Esophagus (tissue), 2 donors: ENCODE measurements at regions not wholly inside any gene's neighbourhood (a gene's known extent, or its start where the extent isn't known, plus 50 kb on each side); places are given as distances from the start of the nearest gene placed in this dataset.
"Not testable (repeated sequence)": the region's sequence is repeated elsewhere in the genome, so short reads cannot be mapped to it uniquely, and the experiment has no call there.

Source experiments
- H3K27ac ChIP-seq, 2 donors: one replicate each; pipeline ENCODE4 v1.5.1; 2013; ENCODE audit warnings: low read depth in 2 of 2, mild to moderate bottlenecking in 2 of 2, inconsistent platforms in 1 of 2, low read length in 1 of 2, moderate library complexity in 1 of 2
- H3K27me3 ChIP-seq, 2 donors: one replicate each; pipeline ENCODE4 v1.6.1; 2013; ENCODE audit warnings: low read length in 2 of 2, control low read depth in 1 of 2, mild to moderate bottlenecking in 1 of 2; ENCODE audit not compliant: insufficient read depth in 2 of 2, control insufficient read depth in 1 of 2
- H3K36me3 ChIP-seq, 2 donors: one replicate each; pipeline ENCODE4 v1.6.1; 2013; ENCODE audit warnings: low read length in 1 of 2; ENCODE audit not compliant: control insufficient read depth in 2 of 2, insufficient read depth in 2 of 2
- H3K4me1 ChIP-seq, 2 donors: one replicate each; pipeline ENCODE4 v1.6.1; 2013; ENCODE audit warnings: low read length in 1 of 2; ENCODE audit not compliant: control insufficient read depth in 2 of 2, insufficient read depth in 2 of 2
- H3K4me3 ChIP-seq, 2 donors: one replicate each; pipeline ENCODE4 v1.5.1; 2013; ENCODE audit warnings: low read length in 2 of 2, mild to moderate bottlenecking in 2 of 2, low read depth in 1 of 2, moderate library complexity in 1 of 2
- H3K9me3 ChIP-seq, 2 donors: one replicate each; pipeline ENCODE4 v1.6.1; 2013; ENCODE audit warnings: mild to moderate bottlenecking in 2 of 2, low read depth in 1 of 2, low read length in 1 of 2, moderate library complexity in 1 of 2; ENCODE audit not compliant: control insufficient read depth in 2 of 2, insufficient read depth in 1 of 2
- WGBS, 2 donors: extraction: QIAGEN DNeasy Blood & Tissue Kit; methylation state at CpG; one replicate each; pipeline ENCODE4 v1.1.7; 2013; 5-methylcytosine and 5-hydroxymethylcytosine counted together
- donor health status: healthy with polysubstance abuse.
- donor health status: Bipolar disorder and iron deficiency.

- Histone ChIP-seq H3K4me3 (no peak overlapping the region), H3K27ac (no peak overlapping the region), H3K9me3 (no peaks in the 10 kb centered on the region), H3K27me3 (no peaks in the 10 kb centered on the region), H3K36me3 (no peaks in the 10 kb centered on the region), H3K4me1 (no peaks in the 10 kb centered on the region)
- WGBS, 2 donors = 88 to 95% methylated on average over 1 of the region's 1 CpG
Measured at GRCh38 chr6:50958148-50958697, 139.6 kb downstream of the TFAP2B start.

- no peaks in the 10 kb centered on the region for H3K36me3 ChIP-seq
- no peaks in the 10 kb centered on the region for H3K4me1 ChIP-seq
- H3K9me3 ChIP-seq = no peaks in the 10 kb centered on the region
- H3K27me3 ChIP-seq = no peaks in the 10 kb centered on the region
- H3K27ac ChIP-seq = no peak overlapping the region
- WGBS, 2 donors = 78 to 92% methylated on average over 4 of the region's 4 CpGs
- no peak overlapping the region for H3K4me3 ChIP-seq
Measured at GRCh38 chr6:50959081-50959641, 140.5 kb downstream of the TFAP2B start.

- H3K27ac ChIP-seq = no peak overlapping the region
- H3K36me3 ChIP-seq = no peaks in the 10 kb centered on the region
- H3K4me3 ChIP-seq = no peak overlapping the region
- no peaks in the 10 kb centered on the region for H3K4me1 ChIP-seq
- H3K27me3 ChIP-seq = no peaks in the 10 kb centered on the region
- no peaks in the 10 kb centered on the region for H3K9me3 ChIP-seq
Measured at GRCh38 chr6:50961611-50962010, 142.9 kb downstream of the TFAP2B start.

- no peak overlapping the region for H3K27ac ChIP-seq
- no peaks in the 10 kb centered on the region for H3K27me3 ChIP-seq
- no peaks in the 10 kb centered on the region for H3K4me1 ChIP-seq
- H3K9me3 ChIP-seq = no peaks in the 10 kb centered on the region
- no peaks in the 10 kb centered on the region for H3K36me3 ChIP-seq
- no peak overlapping the region for H3K4me3 ChIP-seq
Measured at GRCh38 chr6:50962213-50962759, 143.6 kb downstream of the TFAP2B start.

GRCh38 chr6:50963952-50964351, 145.3 kb downstream of the TFAP2B start:
- no peaks in the 10 kb centered on the region for H3K27me3 ChIP-seq
- no peaks in the 10 kb centered on the region for H3K36me3 ChIP-seq
- H3K9me3 ChIP-seq = no peaks in the 10 kb centered on the region
- no peak overlapping the region for H3K4me3 ChIP-seq
- 86 to 92% methylated on average over 6 of the region's 6 CpGs for WGBS, 2 donors
- no peaks in the 10 kb centered on the region for H3K4me1 ChIP-seq
- no peak overlapping the region for H3K27ac ChIP-seq

- no peaks in the 10 kb centered on the region for H3K36me3 ChIP-seq
- no peak overlapping the region for H3K27ac ChIP-seq
- no peaks in the 10 kb centered on the region for H3K9me3 ChIP-seq
- no peaks in the 10 kb centered on the region for H3K4me1 ChIP-seq
- H3K27me3 ChIP-seq = no peaks in the 10 kb centered on the region
- H3K4me3 ChIP-seq = no peak overlapping the region
Measured at GRCh38 chr6:50965495-50965894, 146.8 kb downstream of the TFAP2B start.

- Histone ChIP-seq H3K4me1 (no peaks in the 10 kb centered on the region), H3K27ac (no peak overlapping the region)
- WGBS, 2 donors = 48 to 62% methylated on average over 1 of the region's 1 CpG
Measured at GRCh38 chr6:50966532-50966931, 147.9 kb downstream of the TFAP2B start.

GRCh38 chr6:50966986-50967385, 148.3 kb downstream of the TFAP2B start:
- Histone ChIP-seq H3K27me3 (no peaks in the 10 kb centered on the region), H3K4me3 (no peak overlapping the region), H3K9me3 (no peaks in the 10 kb centered on the region), H3K27ac (no peak overlapping the region), H3K4me1 (no peaks in the 10 kb centered on the region), H3K36me3 (no peaks in the 10 kb centered on the region)

More at GRCh38 chr6:50966532-50966931, 147.9 kb downstream of the TFAP2B start:
- no peaks in the 10 kb centered on the region for H3K27me3 ChIP-seq
- no peaks in the 10 kb centered on the region for H3K36me3 ChIP-seq
- no peak overlapping the region for H3K4me3 ChIP-seq
- no peaks in the 10 kb centered on the region for H3K9me3 ChIP-seq

- H3K27ac ChIP-seq, H3K4me3 ChIP-seq, H3K4me1 ChIP-seq, H3K27me3 ChIP-seq, H3K36me3 ChIP-seq, H3K9me3 ChIP-seq: not testable (repeated sequence)
- 89 to 93% methylated on average over 5 of the region's 5 CpGs for WGBS, 2 donors
Measured at GRCh38 chr6:50968246-50968645, 149.6 kb downstream of the TFAP2B start.

GRCh38 chr6:50970908-50971307, 152.2 kb downstream of the TFAP2B start:
- H3K27me3 ChIP-seq = no peaks in the 10 kb centered on the region
- no peaks in the 10 kb centered on the region for H3K4me1 ChIP-seq
- WGBS, 2 donors = 38 to 45% methylated on average over 1 of the region's 1 CpG
- H3K27ac ChIP-seq = no peak overlapping the region
- no peaks in the 10 kb centered on the region for H3K9me3 ChIP-seq
- no peaks in the 10 kb centered on the region for H3K36me3 ChIP-seq
- H3K4me3 ChIP-seq = no peak overlapping the region
